Loucy (cell line): ENCODE measurements at regions not wholly inside any gene's neighbourhood (a gene's known extent, or its start where the extent isn't known, plus 50 kb on each side); places are given as distances from the start of the nearest gene placed in this dataset.

Experiments
- H2AFZ ChIP-seq: fragments of 200-600 bp; sonication (generic); 2 replicates; pipeline ENCODE4 v1.6.0; 2016; ENCODE audit warnings: antibody characterized with exemption, mild to moderate bottlenecking, low read length, moderate library complexity
- H3F3A ChIP-seq: fragments of 200-600 bp; 2 replicates; pipeline ENCODE4 v1.6.0; 2016; ENCODE audit warnings: antibody characterized with exemption, low read depth, mild to moderate bottlenecking
- H3K27me3 ChIP-seq: fragments of 200-600 bp; sonication (generic); 2 replicates; pipeline ENCODE4 v1.6.1; 2014; ENCODE audit warnings: low read length, mild to moderate bottlenecking; ENCODE audit not compliant: insufficient read depth, poor library complexity, severe bottlenecking
- H3K36me3 ChIP-seq: fragments of 200-600 bp; sonication (generic); 2 replicates; pipeline ENCODE4 v1.6.1; 2016; ENCODE audit warnings: low read length; ENCODE audit not compliant: insufficient read depth
- H3K4me1 ChIP-seq: fragments of 200-600 bp; sonication (generic); 2 replicates; pipeline ENCODE4 v1.5.1; 2014; ENCODE audit warnings: low read length, mild to moderate bottlenecking; ENCODE audit not compliant: insufficient read depth, poor library complexity, severe bottlenecking
- H3K4me2 ChIP-seq: fragments of 200-600 bp; sonication (generic); 2 replicates; pipeline ENCODE4 v1.6.0; 2014; ENCODE audit warnings: antibody characterized with exemption, low read length, low read depth, mild to moderate bottlenecking; ENCODE audit not compliant: poor library complexity, severe bottlenecking
- H3K4me3 ChIP-seq: fragments of 200-600 bp; sonication (generic); 2 replicates; pipeline ENCODE4 v1.5.1; 2014; ENCODE audit warnings: low read length, mild to moderate bottlenecking, mixed read lengths; ENCODE audit not compliant: poor library complexity, severe bottlenecking
- H3K79me2 ChIP-seq: fragments of 200-600 bp; sonication (generic); 2 replicates; pipeline ENCODE4 v1.6.1; 2014; ENCODE audit warnings: low read length; ENCODE audit not compliant: insufficient read depth
- H3K9ac ChIP-seq: fragments of 200-600 bp; sonication (generic); 2 replicates; pipeline ENCODE4 v1.6.0; 2014; ENCODE audit warnings: mild to moderate bottlenecking, low read depth, low read length, moderate library complexity; ENCODE audit not compliant: poor library complexity, severe bottlenecking
- H3K9me2 ChIP-seq: fragments of 200-600 bp; sonication (generic); replicated peaks from 2 replicates; pipeline ENCODE4 v1.6.1; 2016; ENCODE audit warnings: low read depth, low read length, mixed read lengths
- H3K9me3 ChIP-seq: fragments of 200-600 bp; sonication (generic); 2 replicates; pipeline ENCODE4 v1.6.1; 2014; ENCODE audit warnings: mild to moderate bottlenecking, antibody characterized with exemption, low read length, low read depth; ENCODE audit not compliant: insufficient read depth
- H4K20me1 ChIP-seq: fragments of 200-600 bp; sonication (generic); 2 replicates; pipeline ENCODE4 v1.6.0; 2014; ENCODE audit warnings: antibody characterized with exemption, low read length, mild to moderate bottlenecking; ENCODE audit not compliant: insufficient read depth, poor library complexity, severe bottlenecking
- EZH2phosphoT487 ChIP-seq: fragments of 200-600 bp; IDR thresholded peaks from 2 replicates; pipeline ENCODE4 v1.6.1; 2018; ENCODE audit warnings: antibody characterized with exemption, mild to moderate bottlenecking, moderate library complexity, borderline replicate concordance
- TF ChIP-seq, protein P1 (sequence below): fragments of 200-600 bp; sonication (generic); conservative IDR thresholded peaks from 2 replicates; pipeline ENCODE4 v1.5.1; 2014; ENCODE audit warnings: mild to moderate bottlenecking, antibody characterized with exemption, low read length

DNA sequence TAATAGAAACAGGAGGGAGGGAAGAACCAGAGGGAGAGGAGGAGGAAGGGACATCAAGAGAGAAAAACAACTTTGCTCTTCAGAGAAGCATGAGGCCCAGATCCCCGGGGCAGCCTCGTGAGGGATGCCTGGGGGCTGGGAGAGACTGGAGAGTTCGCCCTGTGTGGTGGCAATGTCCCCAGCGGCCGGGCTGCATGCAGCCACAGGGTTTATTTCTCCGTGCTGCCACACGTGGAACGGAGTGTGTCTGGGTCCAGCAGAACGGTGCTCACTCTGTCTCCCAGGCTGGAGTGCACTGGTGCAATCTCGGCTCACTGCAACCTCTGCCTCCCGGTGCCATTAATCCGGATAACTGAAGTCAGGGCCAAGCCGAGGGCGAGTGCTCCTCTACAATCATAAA is 257.7 kb downstream of the ACTR3B start:
- no peak overlapping the region for H3K9ac ChIP-seq
- no peak overlapping the region for H3K4me2 ChIP-seq
- no peaks in the 10 kb centered on the region for H3K79me2 ChIP-seq
- H3K9me3 ChIP-seq, result no peaks in the 10 kb centered on the region; the same call in 1 of the 2 replicates
- no peak overlapping the region for H3K4me3 ChIP-seq
- H3K27me3 ChIP-seq, result no peaks in the 10 kb centered on the region
- TF ChIP-seq, protein P1, sequence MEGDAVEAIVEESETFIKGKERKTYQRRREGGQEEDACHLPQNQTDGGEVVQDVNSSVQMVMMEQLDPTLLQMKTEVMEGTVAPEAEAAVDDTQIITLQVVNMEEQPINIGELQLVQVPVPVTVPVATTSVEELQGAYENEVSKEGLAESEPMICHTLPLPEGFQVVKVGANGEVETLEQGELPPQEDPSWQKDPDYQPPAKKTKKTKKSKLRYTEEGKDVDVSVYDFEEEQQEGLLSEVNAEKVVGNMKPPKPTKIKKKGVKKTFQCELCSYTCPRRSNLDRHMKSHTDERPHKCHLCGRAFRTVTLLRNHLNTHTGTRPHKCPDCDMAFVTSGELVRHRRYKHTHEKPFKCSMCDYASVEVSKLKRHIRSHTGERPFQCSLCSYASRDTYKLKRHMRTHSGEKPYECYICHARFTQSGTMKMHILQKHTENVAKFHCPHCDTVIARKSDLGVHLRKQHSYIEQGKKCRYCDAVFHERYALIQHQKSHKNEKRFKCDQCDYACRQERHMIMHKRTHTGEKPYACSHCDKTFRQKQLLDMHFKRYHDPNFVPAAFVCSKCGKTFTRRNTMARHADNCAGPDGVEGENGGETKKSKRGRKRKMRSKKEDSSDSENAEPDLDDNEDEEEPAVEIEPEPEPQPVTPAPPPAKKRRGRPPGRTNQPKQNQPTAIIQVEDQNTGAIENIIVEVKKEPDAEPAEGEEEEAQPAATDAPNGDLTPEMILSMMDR, result no peak
- TF ChIP-seq EZH2phosphoT487, result no peak
- H3K4me1 ChIP-seq, result no peaks in the 10 kb centered on the region
- no peaks in the 10 kb centered on the region for H3K9me2 ChIP-seq
- no peak overlapping the region for H2AFZ ChIP-seq
- no peaks in the 10 kb centered on the region for H4K20me1 ChIP-seq
- no peaks in the 10 kb centered on the region for H3K36me3 ChIP-seq
- H3F3A ChIP-seq, result no peaks in the 10 kb centered on the region

DNA sequence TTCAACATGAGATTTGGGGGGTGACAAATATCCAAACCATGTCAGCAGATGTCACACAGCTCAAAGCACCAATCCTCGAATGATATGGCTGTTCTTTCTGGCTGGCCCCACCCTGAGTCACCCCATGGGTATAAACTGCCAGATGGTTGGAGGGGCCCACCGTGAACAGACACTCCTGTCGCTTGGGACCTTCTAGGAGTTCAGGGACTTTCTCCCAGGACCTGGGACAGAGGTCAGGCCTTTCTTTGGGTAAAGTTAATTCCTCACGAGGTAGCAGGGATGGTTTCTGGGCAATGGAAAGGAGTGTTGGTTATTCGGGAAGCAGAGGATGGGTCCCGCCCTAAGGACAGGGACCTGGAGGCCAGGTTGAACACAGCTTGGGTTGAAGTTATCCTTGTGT is 262.0 kb downstream of the ACTR3B start:
- no peaks in the 10 kb centered on the region for H3K27me3 ChIP-seq
- H3K79me2 ChIP-seq, result no peaks in the 10 kb centered on the region
- H3K9ac ChIP-seq, result no peak overlapping the region
- no peaks in the 10 kb centered on the region for H3K4me1 ChIP-seq
- no peak overlapping the region for H3K4me3 ChIP-seq
- TF ChIP-seq, protein P1, result no peak
- no peak for TF ChIP-seq EZH2phosphoT487
- no peaks in the 10 kb centered on the region for H3K9me2 ChIP-seq
- no peak overlapping the region for H2AFZ ChIP-seq
- H3K9me3 ChIP-seq, result peaks cover 6% of the 10 kb centered on the region; the same call in 1 of the 2 replicates
- no peaks in the 10 kb centered on the region for H4K20me1 ChIP-seq
- H3K4me2 ChIP-seq, result no peak overlapping the region
- H3K36me3 ChIP-seq, result no peaks in the 10 kb centered on the region
- no peaks in the 10 kb centered on the region for H3F3A ChIP-seq

DNA sequence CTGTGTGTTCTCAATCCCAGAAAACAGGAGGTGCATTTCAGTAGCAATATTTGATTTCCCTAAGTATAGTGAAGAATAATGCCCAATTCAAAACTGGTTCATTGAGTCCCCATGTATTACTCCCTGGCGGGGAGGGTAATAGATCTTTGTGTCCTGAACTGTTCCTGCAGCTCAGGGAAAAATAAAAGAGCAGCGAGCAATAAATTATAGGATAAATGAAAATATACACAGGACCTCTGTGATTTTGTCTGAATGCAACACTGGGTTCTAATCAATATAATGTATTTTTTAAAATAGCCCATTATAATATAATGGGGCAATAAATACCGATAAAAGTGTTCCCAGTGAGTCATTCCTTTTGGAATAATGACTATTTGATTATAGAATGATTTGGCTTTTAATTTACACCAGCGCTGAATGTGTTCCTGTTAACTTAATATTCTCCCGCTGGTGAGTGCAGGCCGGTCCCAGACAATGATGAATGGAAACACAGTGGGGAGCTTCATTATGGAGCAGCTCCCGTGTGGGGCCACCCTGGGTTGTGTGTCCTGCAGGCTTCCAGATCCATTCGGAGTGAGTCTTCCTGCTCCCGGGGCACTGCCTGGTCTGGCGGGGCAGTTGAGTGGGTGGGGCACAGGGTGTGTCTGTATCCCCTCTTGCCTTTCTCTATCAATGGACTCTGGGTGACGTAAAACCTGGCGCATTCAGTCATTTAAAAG is 263.1 kb downstream of the ACTR3B start:
- Histone ChIP-seq H2AFZ (no peak overlapping the region), H3K4me1 (no peaks in the 10 kb centered on the region), H3K9ac (no peak overlapping the region), H3K9me2 (no peaks in the 10 kb centered on the region), H3K36me3 (no peaks in the 10 kb centered on the region), H4K20me1 (no peaks in the 10 kb centered on the region), H3K4me3 (no peak overlapping the region), H3K9me3 (peaks cover 6% of the 10 kb centered on the region; the same call in 1 of the 2 replicates), H3F3A (no peaks in the 10 kb centered on the region), H3K79me2 (no peaks in the 10 kb centered on the region), H3K27me3 (no peaks in the 10 kb centered on the region), H3K4me2 (no peak overlapping the region)
- TF ChIP-seq, protein P1, result no peak
- no peak for TF ChIP-seq EZH2phosphoT487
